ENCODE measurements at regions not wholly inside any gene's neighbourhood (a gene's known extent, or its start where the extent isn't known, plus 50 kb on each side); places are given as distances from the start of the nearest gene placed in this dataset.
"Not testable (repeated sequence)": the region's sequence is repeated elsewhere in the genome, so short reads cannot be mapped to it uniquely, and the experiment has no call there.

DNA sequence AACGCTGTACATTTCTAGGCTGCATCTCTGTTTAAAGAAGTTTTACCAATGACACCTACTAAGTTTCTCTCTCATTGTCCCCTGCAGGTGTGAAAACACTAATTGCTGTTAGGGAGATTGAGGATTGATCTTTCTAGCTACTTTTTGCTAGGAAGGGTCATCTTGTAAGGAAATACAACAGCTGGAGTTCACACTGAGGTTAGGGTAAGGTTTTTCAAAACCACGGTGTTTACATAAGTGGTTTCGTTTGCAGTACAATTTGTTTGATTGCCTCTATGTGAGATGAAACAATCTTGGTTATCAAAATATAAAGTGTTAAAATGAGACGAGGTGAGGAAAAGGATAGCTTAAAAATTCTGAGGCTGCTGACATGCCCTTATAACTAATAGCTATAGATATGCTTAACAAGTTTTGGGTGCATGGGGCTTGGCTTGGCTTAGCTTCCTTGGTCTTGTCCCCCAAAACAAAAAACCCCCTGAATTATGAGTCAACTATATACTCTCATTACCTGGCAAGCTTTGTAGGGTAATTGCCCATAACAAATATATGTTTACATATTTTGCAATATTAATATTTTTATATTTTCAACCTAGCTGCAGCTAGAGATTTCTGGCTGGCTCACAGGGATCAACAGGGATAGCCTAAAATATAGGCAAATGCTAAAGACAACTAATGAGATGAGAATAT is 112.0 kb downstream of the RBMY1D start:
- not testable (repeated sequence) for H3K4me3 Mint-ChIP-seq, H3K9me3 Mint-ChIP-seq

DNA sequence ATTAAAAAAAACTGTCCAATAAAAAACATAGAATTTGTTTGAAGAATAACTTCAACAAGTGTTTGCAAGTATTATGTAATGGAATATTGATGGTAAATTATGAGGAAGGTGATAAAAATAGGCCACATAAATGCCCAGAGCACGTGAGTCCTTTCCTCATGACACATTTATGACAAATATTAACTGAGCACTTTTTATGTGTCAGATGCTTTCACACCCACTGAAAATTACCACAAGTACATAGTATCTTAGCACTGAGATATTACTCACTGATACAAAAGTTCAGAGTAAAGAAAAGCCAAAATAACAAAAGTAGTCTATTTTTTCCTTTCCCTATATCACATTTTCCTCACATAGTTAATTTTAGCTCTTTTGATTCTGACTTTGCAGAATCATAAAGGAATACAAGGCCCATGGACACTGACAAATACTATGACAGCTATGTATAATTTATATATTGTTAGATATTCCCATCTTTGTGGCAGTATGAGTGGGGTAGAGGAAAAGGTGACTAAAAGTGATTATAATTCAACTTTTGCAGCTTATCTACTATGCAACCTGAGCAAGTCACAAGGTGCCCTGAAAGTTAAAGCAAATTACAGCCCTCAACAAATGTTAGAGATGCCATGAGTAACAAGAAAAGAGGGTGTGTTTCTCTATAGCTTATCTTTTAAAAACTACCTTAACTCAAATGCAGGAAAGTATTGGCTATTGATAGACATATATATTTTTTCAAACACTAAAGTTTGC is 80.7 kb downstream of the RBMY1D start:
- no CpG with 5 or more reads among the region's 1 CpG for WGBS (ENCODE audit: insufficient coverage)

More for the DNA sequence above, 112.0 kb downstream of the RBMY1D start:
- H3K4me1 Mint-ChIP-seq; H3K4me2 ChIP-seq (replicated peaks; ENCODE audit: extremely low read depth, low read length, poor library complexity, severe bottlenecking); H3K79me2 ChIP-seq (ENCODE audit: insufficient read depth, low read length); H2AFZ ChIP-seq (ENCODE audit: insufficient read depth, low read depth, low read length, poor library complexity, severe bottlenecking); H3K27me3 ChIP-seq (ENCODE audit: control insufficient read depth in 2 of 2, insufficient read depth in 2 of 2, low read length in 2 of 2); H3K36me3 ChIP-seq (replicated peaks in 1 of 2; ENCODE audit: control insufficient read depth in 1 of 2, insufficient read depth in 2 of 2, low read length in 2 of 2); H3K4me3 ChIP-seq (replicated peaks in 1 of 3; ENCODE audit: low read depth in 2 of 3, low read length in 3 of 3); H4K20me1 ChIP-seq (ENCODE audit: insufficient read depth, low read length); H3K4me1 ChIP-seq (ENCODE audit: control insufficient read depth in 1 of 2, insufficient read depth in 2 of 2, low read length in 2 of 2); intact Hi-C loops (cut with micrococcal nuclease); H3K27me3 Mint-ChIP-seq (ENCODE audit: low read depth in 3 of 3); H3K36me3 Mint-ChIP-seq; DNase-seq; H3K9ac ChIP-seq (ENCODE audit: insufficient read depth, low read length, poor library complexity, severe bottlenecking); H3K27ac Mint-ChIP-seq; H3K9me3 ChIP-seq (replicated peaks in 1 of 2; ENCODE audit: control insufficient read depth in 1 of 2, insufficient read depth in 1 of 2, low read length in 2 of 2); H3K27ac ChIP-seq (ENCODE audit: low read depth in 1 of 2, low read length in 2 of 2): not testable (repeated sequence)
- whole genome bisulfite sequencing (ENCODE audit: insufficient coverage), result no CpG with 5 or more reads among the region's 4 CpGs

More for the DNA sequence above, 80.7 kb downstream of the RBMY1D start:
- Histone ChIP-seq H3K36me3 (replicated peaks in 1 of 2; ENCODE audit: control insufficient read depth in 1 of 2, insufficient read depth in 2 of 2, low read length in 2 of 2) (no peaks in the 10 kb centered on the region), H3K4me2 (replicated peaks; ENCODE audit: extremely low read depth, low read length, poor library complexity, severe bottlenecking) (no peak overlapping the region), H3K9me3 (replicated peaks in 1 of 2; ENCODE audit: control insufficient read depth in 1 of 2, insufficient read depth in 1 of 2, low read length in 2 of 2) (no peaks in the 10 kb centered on the region), H3K79me2 (ENCODE audit: insufficient read depth, low read length) (no peaks in the 10 kb centered on the region), H3K27me3 (ENCODE audit: control insufficient read depth in 2 of 2, insufficient read depth in 2 of 2, low read length in 2 of 2) (no peaks in the 10 kb centered on the region), H2AFZ (ENCODE audit: insufficient read depth, low read depth, low read length, poor library complexity, severe bottlenecking) (no peak overlapping the region), H3K4me3 (replicated peaks in 1 of 3; ENCODE audit: low read depth in 2 of 3, low read length in 3 of 3) (no peak overlapping the region), H3K27ac (ENCODE audit: low read depth in 1 of 2, low read length in 2 of 2) (no peak overlapping the region), H3K9ac (ENCODE audit: insufficient read depth, low read length, poor library complexity, severe bottlenecking) (no peak overlapping the region), H3K4me1 (ENCODE audit: control insufficient read depth in 1 of 2, insufficient read depth in 2 of 2, low read length in 2 of 2) (no peaks in the 10 kb centered on the region), H4K20me1 (ENCODE audit: insufficient read depth, low read length) (no peaks in the 10 kb centered on the region)
- Mint-ChIP-seq H3K36me3 (no peaks in the 10 kb centered on the region), H3K27ac (no peak overlapping the region), H3K27me3 (ENCODE audit: low read depth in 3 of 3) (no peaks in the 10 kb centered on the region), H3K4me3 (no peak overlapping the region), H3K9me3 (peaks cover 0 to 3% (median 0%) of the 10 kb centered on the region in 7 donors), H3K4me1 (peaks cover 5% of the 10 kb centered on the region)
- peak in 1 of 3 donors; percentile 10 for DNase-seq
- TF ChIP-seq, protein P1, sequence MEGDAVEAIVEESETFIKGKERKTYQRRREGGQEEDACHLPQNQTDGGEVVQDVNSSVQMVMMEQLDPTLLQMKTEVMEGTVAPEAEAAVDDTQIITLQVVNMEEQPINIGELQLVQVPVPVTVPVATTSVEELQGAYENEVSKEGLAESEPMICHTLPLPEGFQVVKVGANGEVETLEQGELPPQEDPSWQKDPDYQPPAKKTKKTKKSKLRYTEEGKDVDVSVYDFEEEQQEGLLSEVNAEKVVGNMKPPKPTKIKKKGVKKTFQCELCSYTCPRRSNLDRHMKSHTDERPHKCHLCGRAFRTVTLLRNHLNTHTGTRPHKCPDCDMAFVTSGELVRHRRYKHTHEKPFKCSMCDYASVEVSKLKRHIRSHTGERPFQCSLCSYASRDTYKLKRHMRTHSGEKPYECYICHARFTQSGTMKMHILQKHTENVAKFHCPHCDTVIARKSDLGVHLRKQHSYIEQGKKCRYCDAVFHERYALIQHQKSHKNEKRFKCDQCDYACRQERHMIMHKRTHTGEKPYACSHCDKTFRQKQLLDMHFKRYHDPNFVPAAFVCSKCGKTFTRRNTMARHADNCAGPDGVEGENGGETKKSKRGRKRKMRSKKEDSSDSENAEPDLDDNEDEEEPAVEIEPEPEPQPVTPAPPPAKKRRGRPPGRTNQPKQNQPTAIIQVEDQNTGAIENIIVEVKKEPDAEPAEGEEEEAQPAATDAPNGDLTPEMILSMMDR (IDR thresholded peaks at IDR 0.05), result no peak
- intact Hi-C loops (cut with micrococcal nuclease), result no loop called here
